Spinal cord (tissue), 9 donors: ENCODE measurements at regions not wholly inside any gene's neighbourhood (a gene's known extent, or its start where the extent isn't known, plus 50 kb on each side); places are given as distances from the start of the nearest gene placed in this dataset.
"Not testable (repeated sequence)": the region's sequence is repeated elsewhere in the genome, so short reads cannot be mapped to it uniquely, and the experiment has no call there.

Experiments used
- DNase-seq, 6 donors: peaks; one replicate each; pipeline versions ENCODE4 v3.0.0 to v3.0.0-alpha.2; 2013 to 2015; ENCODE audit warnings: low spot score in 6 of 6, low read depth in 4 of 6
- H3K27ac ChIP-seq: one replicate; pipeline ENCODE4 v1.5.1; 2013; ENCODE audit warnings: low read depth, low read length, control low read depth
- H3K27me3 ChIP-seq: one replicate; pipeline ENCODE4 v1.6.1; 2013; ENCODE audit warnings: low read length; ENCODE audit not compliant: control insufficient read depth, insufficient read depth
- H3K36me3 ChIP-seq: one replicate; pipeline ENCODE4 v1.6.1; 2013; ENCODE audit warnings: low read length; ENCODE audit not compliant: control insufficient read depth, insufficient read depth
- H3K4me1 ChIP-seq: one replicate; pipeline ENCODE4 v1.6.1; 2013; ENCODE audit warnings: low read length; ENCODE audit not compliant: control insufficient read depth, insufficient read depth
- H3K4me3 ChIP-seq: one replicate; pipeline ENCODE4 v1.5.1; 2013; ENCODE audit warnings: low read depth, low read length, control low read depth
- H3K9me3 ChIP-seq: one replicate; pipeline ENCODE4 v1.6.1; 2013; ENCODE audit warnings: low read length; ENCODE audit not compliant: control insufficient read depth, insufficient read depth
- WGBS: methylation state at CpG from one replicate; pipeline ENCODE4 v1.1.5; 2013; ENCODE audit warnings: missing lambda C conversion rate; ENCODE audit not compliant: insufficient coverage; 5-methylcytosine and 5-hydroxymethylcytosine counted together
- donor health status: healthy.

GRCh38 chr4:151475035-151475714 is 66.2 kb downstream of the FHIP1A start:
- H3K36me3 ChIP-seq = no peaks in the 10 kb centered on the region
- DNase-seq = peak in 1 of 6 donors; percentile 14
- H3K27ac ChIP-seq = no peak overlapping the region
- 65% methylated on average over 2 of the region's 4 CpGs for WGBS
- H3K4me1 ChIP-seq = no peaks in the 10 kb centered on the region
- no peaks in the 10 kb centered on the region for H3K27me3 ChIP-seq
- no peak overlapping the region for H3K4me3 ChIP-seq
- H3K9me3 ChIP-seq = no peaks in the 10 kb centered on the region

DNA sequence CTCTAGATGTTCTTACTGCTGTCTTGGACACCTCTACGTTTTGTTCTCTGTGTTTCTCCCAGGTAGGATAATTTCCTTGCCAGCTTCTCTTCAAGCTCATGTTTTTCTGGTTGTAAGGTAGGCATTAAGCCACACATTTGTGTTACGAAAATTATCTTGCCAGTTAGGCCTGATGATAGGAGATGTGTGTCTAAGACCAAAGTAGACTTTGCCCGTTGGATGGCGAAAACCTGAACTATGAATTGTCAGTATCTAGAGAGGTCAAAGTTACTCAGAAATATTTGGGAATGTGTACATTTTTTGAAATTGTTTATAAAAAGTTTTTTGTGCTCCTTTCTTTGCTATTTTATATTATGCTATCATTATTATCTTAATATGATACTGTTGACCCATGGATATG is 72.8 kb downstream of the FHIP1A start:
- H3K27me3 ChIP-seq = no peaks in the 10 kb centered on the region
- no peak overlapping the region for H3K4me3 ChIP-seq
- no peak overlapping the region for H3K27ac ChIP-seq
- no peaks in the 10 kb centered on the region for H3K36me3 ChIP-seq
- no peaks in the 10 kb centered on the region for H3K4me1 ChIP-seq
- WGBS = 90% methylated on average over 2 of the region's 4 CpGs
- no peaks in the 10 kb centered on the region for H3K9me3 ChIP-seq
- DNase-seq = no peak

DNA sequence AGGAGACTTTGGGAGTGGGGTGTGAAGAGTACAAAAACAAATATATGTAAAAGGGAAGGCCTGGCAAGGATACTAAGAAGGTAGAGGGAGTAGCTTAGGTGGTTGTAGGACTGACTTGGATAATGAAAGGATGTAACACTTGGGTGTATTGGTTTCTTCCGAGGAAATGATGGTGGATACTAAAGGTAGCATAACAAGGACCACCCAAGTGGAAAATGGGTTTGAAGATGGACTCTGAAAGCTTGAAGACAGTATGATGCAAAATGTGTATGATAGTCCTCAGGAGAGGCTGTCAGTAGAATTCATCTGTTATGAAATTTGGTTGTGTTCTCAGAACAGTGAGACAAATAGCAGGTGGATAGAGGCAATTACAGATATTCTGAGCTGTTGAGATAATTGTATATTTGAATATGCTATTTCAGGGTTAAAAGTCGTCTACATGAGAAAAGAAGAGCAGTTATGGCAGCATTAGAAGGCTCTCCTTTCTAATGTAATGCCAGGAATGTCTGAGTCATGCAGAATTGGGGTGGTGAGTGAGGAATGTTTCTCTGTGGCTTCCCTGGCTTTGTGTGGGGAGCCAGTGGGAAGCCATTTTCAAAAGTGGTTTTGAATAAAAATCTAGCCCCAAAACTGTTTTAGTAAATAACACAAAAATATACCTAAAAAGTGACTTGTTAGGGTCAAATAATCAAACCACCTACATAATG is 75.6 kb downstream of the FHIP1A start:
- no peak for DNase-seq
- Histone ChIP-seq H3K36me3 (no peaks in the 10 kb centered on the region), H3K27ac (no peak overlapping the region), H3K27me3 (no peaks in the 10 kb centered on the region), H3K4me3 (no peak overlapping the region), H3K9me3 (no peaks in the 10 kb centered on the region), H3K4me1 (no peaks in the 10 kb centered on the region)
- WGBS = 26% methylated on average over 2 of the region's 2 CpGs

GRCh38 chr4:151485541-151486131 is 76.7 kb downstream of the FHIP1A start:
- H3K4me3 ChIP-seq = no peak overlapping the region
- H3K27me3 ChIP-seq = no peaks in the 10 kb centered on the region
- no peak overlapping the region for H3K27ac ChIP-seq
- no peaks in the 10 kb centered on the region for H3K9me3 ChIP-seq
- 95% methylated on average over 7 of the region's 9 CpGs for WGBS
- DNase-seq = no peak
- H3K4me1 ChIP-seq = no peaks in the 10 kb centered on the region
- H3K36me3 ChIP-seq = no peaks in the 10 kb centered on the region

DNA sequence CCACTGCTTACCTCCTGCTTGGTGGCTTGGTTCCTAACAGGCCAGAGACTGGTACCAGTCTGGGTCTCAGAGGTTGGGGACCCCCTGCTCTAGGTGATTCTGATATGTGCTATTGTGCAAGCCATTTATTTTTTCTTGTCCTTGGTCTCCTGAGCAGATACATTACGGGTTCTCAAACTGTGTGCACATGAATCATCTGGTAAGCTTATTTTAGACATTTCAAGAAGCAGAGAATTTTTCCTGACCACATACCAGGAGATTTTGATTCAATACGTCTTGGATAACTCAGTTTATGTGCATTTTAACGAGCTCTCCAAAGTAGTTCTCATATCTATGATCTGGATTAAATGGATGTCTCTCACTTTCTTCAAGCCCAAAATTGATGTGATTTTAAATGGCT is 77.2 kb downstream of the FHIP1A start:
- WGBS = no CpG with 5 or more reads among the region's 3 CpGs
- Histone ChIP-seq H3K36me3 (no peaks in the 10 kb centered on the region), H3K27me3 (no peaks in the 10 kb centered on the region), H3K4me3 (no peak overlapping the region), H3K4me1 (no peaks in the 10 kb centered on the region), H3K27ac (no peak overlapping the region), H3K9me3 (no peaks in the 10 kb centered on the region)
- DNase-seq = no peak

DNA sequence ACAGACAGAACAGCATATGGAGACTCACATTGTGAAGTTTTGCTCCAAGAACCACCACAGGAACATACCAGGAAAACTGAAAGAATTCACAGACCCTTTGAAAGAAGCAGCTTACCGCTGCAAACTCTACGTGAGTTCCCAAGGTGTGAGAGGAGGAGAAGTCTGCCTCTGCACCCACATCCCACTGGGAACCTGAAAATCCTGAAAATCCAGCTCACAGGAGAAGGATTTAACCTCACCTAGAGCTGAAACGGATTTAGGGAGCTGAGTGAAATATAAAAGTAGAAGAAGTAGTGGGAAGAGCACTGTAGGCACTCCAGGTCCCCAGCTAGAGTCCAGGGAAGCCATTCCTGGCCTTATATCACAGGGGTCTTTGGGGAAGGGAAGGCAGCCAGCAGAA is 80.0 kb downstream of the FHIP1A start:
- DNase-seq = no peak
- 88% methylated on average over 1 of the region's 3 CpGs for WGBS
- Histone ChIP-seq H3K36me3 (no peaks in the 10 kb centered on the region), H3K27me3 (no peaks in the 10 kb centered on the region), H3K27ac (no peak overlapping the region), H3K4me1 (no peaks in the 10 kb centered on the region), H3K4me3 (no peak overlapping the region), H3K9me3 (no peaks in the 10 kb centered on the region)

- Histone ChIP-seq H3K4me3 (no peak overlapping the region), H3K4me1 (no peaks in the 10 kb centered on the region), H3K9me3 (no peaks in the 10 kb centered on the region), H3K27ac (no peak overlapping the region), H3K36me3 (no peaks in the 10 kb centered on the region), H3K27me3 (no peaks in the 10 kb centered on the region)
- no peak for DNase-seq
- 84% methylated on average over 9 of the region's 9 CpGs for WGBS
Observed at GRCh38 chr4:151489462-151490203, 80.7 kb downstream of the FHIP1A start.

DNA sequence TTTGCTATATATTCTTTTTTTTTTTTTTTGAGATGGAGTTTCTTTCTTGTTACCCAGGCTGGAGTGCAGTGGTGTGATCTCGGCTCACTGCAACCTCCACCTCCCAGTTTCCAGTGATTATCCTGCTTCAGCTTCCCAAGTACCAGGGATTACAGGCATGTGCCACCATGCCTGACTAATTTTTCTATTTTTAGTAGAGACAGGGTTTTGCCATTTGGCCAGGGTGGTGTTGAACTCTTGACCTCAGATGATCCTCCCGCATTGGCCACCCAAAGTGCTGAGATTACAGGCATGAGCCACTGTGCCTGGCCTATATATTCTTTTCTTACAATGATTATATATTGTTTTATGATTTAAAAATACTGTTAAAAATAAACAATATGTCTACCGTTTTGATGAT is 86.6 kb downstream of the FHIP1A start:
- H3K36me3 ChIP-seq, H3K4me1 ChIP-seq, H3K4me3 ChIP-seq, H3K27ac ChIP-seq, H3K27me3 ChIP-seq, H3K9me3 ChIP-seq, DNase-seq: not testable (repeated sequence)
- WGBS = no CpG with 5 or more reads among the region's 3 CpGs

DNA sequence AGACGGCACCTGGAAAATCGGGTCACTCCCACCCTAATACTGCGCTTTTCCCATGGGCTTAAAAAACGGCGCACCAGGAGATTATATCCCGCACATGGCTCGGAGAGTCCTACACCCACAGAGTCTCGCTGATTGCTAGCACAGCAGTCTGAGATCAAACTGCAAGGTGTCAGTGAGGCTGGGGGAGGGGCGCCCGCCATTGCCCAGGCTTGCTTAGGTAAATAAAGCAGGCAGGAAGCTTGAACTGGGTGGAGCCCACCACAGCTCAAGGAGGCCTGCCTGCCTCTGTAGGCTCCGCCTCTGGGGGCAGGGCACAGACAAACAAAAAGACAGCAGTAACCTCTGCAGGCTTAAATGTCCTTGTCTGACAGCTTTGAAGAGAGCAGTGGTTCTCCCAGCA is 102.6 kb downstream of the FHIP1A start:
- DNase-seq = not testable (repeated sequence)

More for the DNA sequence above, 102.6 kb downstream of the FHIP1A start:
- H3K4me3 ChIP-seq, H3K36me3 ChIP-seq, H3K27me3 ChIP-seq, H3K9me3 ChIP-seq, H3K4me1 ChIP-seq, H3K27ac ChIP-seq: not testable (repeated sequence)
- WGBS = 90% methylated on average over 4 of the region's 11 CpGs
